ENCODE measurements at regions not wholly inside any gene's neighbourhood (a gene's known extent, or its start where the extent isn't known, plus 50 kb on each side); places are given as distances from the start of the nearest gene placed in this dataset.

- no peak for TF ChIP-seq EZH2phosphoT487 (conservative IDR thresholded peaks at IDR 0.05; ENCODE audit: low read length)
- TF ChIP-seq CTCF (IDR thresholded peaks at IDR 0.05; ENCODE audit: insufficient read depth, low read length, poor library complexity, severe bottlenecking) = no peak
- no peak overlapping the region for H3K4me3 ChIP-seq (ENCODE audit: insufficient read depth, low read length, poor library complexity, severe bottlenecking)
- H3K27me3 ChIP-seq (ENCODE audit: low read length) = no peaks in the 10 kb centered on the region
- no peak overlapping the region for H3K9ac ChIP-seq (ENCODE audit: low read length)
- no peaks in the 10 kb centered on the region for H3K79me2 ChIP-seq (ENCODE audit: insufficient read depth, low read length)
- H3K9me3 ChIP-seq (ENCODE audit: insufficient read depth, low read length) = no peaks in the 10 kb centered on the region
- H3K4me2 ChIP-seq (ENCODE audit: low read depth, low read length, poor library complexity, severe bottlenecking) = no peak overlapping the region
- no peak overlapping the region for H2AFZ ChIP-seq (ENCODE audit: low read depth, low read length, severe bottlenecking)
- H4K20me1 ChIP-seq (ENCODE audit: low read depth, low read length) = no peaks in the 10 kb centered on the region
- no peaks in the 10 kb centered on the region for H3K36me3 ChIP-seq (ENCODE audit: low read length)
- no peaks in the 10 kb centered on the region for H3K9me2 ChIP-seq (replicated peaks; ENCODE audit: insufficient read depth, low read length)
- no peak overlapping the region for H3K27ac ChIP-seq (ENCODE audit: low read depth, low read length)
- H3F3A ChIP-seq (ENCODE audit: insufficient read depth) = no peaks in the 10 kb centered on the region
Measured at GRCh38 chr9:34796924-34797323, 87.0 kb upstream of the CCL21 start.

GRCh38 chr9:34793428-34793827 is 83.5 kb upstream of the CCL21 start:
- no peak overlapping the region for H2AFZ ChIP-seq (ENCODE audit: low read depth, low read length, severe bottlenecking)
- H3K27ac ChIP-seq (ENCODE audit: low read depth, low read length) = no peak overlapping the region
- no peaks in the 10 kb centered on the region for H3K27me3 ChIP-seq (ENCODE audit: low read length)
- no peaks in the 10 kb centered on the region for H3F3A ChIP-seq (ENCODE audit: insufficient read depth)
- no peak overlapping the region for H3K4me2 ChIP-seq (ENCODE audit: low read depth, low read length, poor library complexity, severe bottlenecking)
- H3K36me3 ChIP-seq (ENCODE audit: low read length) = no peaks in the 10 kb centered on the region
- H3K9me3 ChIP-seq (ENCODE audit: insufficient read depth, low read length) = no peaks in the 10 kb centered on the region
- no peaks in the 10 kb centered on the region for H3K79me2 ChIP-seq (ENCODE audit: insufficient read depth, low read length)
- no peak overlapping the region for H3K9ac ChIP-seq (ENCODE audit: low read length)
- TF ChIP-seq CTCF (IDR thresholded peaks at IDR 0.05; ENCODE audit: insufficient read depth, low read length, poor library complexity, severe bottlenecking) = no peak
- no peak for TF ChIP-seq EZH2phosphoT487 (conservative IDR thresholded peaks at IDR 0.05; ENCODE audit: low read length)
- no peak overlapping the region for H3K4me3 ChIP-seq (ENCODE audit: insufficient read depth, low read length, poor library complexity, severe bottlenecking)
- H4K20me1 ChIP-seq (ENCODE audit: low read depth, low read length) = no peaks in the 10 kb centered on the region
- no peaks in the 10 kb centered on the region for H3K9me2 ChIP-seq (replicated peaks; ENCODE audit: insufficient read depth, low read length)

- Histone ChIP-seq H3K9me2 (replicated peaks; ENCODE audit: insufficient read depth, low read length) (no peaks in the 10 kb centered on the region), H3K27ac (ENCODE audit: low read depth, low read length) (no peak overlapping the region), H2AFZ (ENCODE audit: low read depth, low read length, severe bottlenecking) (no peak overlapping the region), H3K4me2 (ENCODE audit: low read depth, low read length, poor library complexity, severe bottlenecking) (no peak overlapping the region), H3K27me3 (ENCODE audit: low read length) (no peaks in the 10 kb centered on the region), H3K79me2 (ENCODE audit: insufficient read depth, low read length) (no peaks in the 10 kb centered on the region), H3F3A (ENCODE audit: insufficient read depth) (no peaks in the 10 kb centered on the region), H4K20me1 (ENCODE audit: low read depth, low read length) (no peaks in the 10 kb centered on the region), H3K4me3 (ENCODE audit: insufficient read depth, low read length, poor library complexity, severe bottlenecking) (no peak overlapping the region), H3K9ac (ENCODE audit: low read length) (no peak overlapping the region), H3K9me3 (ENCODE audit: insufficient read depth, low read length) (no peaks in the 10 kb centered on the region), H3K36me3 (ENCODE audit: low read length) (no peaks in the 10 kb centered on the region)
- TF ChIP-seq CTCF (IDR thresholded peaks at IDR 0.05; ENCODE audit: insufficient read depth, low read length, poor library complexity, severe bottlenecking) (no peak), EZH2phosphoT487 (conservative IDR thresholded peaks at IDR 0.05; ENCODE audit: low read length) (no peak)
Measured at GRCh38 chr9:34783951-34784487, 74.1 kb upstream of the CCL21 start.

Data from SU-DHL-6 (cell line).